Activated T-cell treated with anti-CD3 and anti-CD28 coated beads, Interleukin-2, amount 50 U/mL, for 72 hours (primary cell): ENCODE measurements at regions not wholly inside any gene's neighbourhood (a gene's known extent, or its start where the extent isn't known, plus 50 kb on each side); places are given as distances from the start of the nearest gene placed in this dataset.
"Not testable (repeated sequence)": the region's sequence is repeated elsewhere in the genome, so short reads cannot be mapped to it uniquely, and the experiment has no call there.

Experiments
- ATAC-seq, 2 donors: fragments of 150-1000 bp; cut with Tn5 transposase; replicated peaks in 1 of 2; 2 replicates each; pipeline ENCODE4 v1.10.0; 2021; ENCODE audit warnings: moderate library complexity in 2 of 2, mild to moderate bottlenecking in 1 of 2
- DNase-seq, 2 donors: peaks; one replicate each; pipeline ENCODE4 v3.0.0; 2021 to 2022; ENCODE audit warnings: mixed read lengths in 1 of 2
- H3K27ac Mint-ChIP-seq: one replicate; pipeline ENCODE4 v1.8.0; 2022; ENCODE audit warnings: mild to moderate bottlenecking, moderate library complexity, mixed read lengths
- H3K27me3 Mint-ChIP-seq: one replicate; pipeline ENCODE4 v1.8.0; 2022; ENCODE audit warnings: low read depth, mixed read lengths
- H3K36me3 Mint-ChIP-seq, 2 donors: one replicate each; pipeline ENCODE4 v1.8.0; 2022; ENCODE audit warnings: mixed read lengths in 2 of 2, mild to moderate bottlenecking in 1 of 2; ENCODE audit not compliant: insufficient read depth in 2 of 2
- H3K4me1 Mint-ChIP-seq: one replicate; pipeline ENCODE4 v1.8.0; 2022; ENCODE audit warnings: low read depth, mixed read lengths
- H3K4me3 Mint-ChIP-seq, 2 donors: one replicate each; pipeline ENCODE4 v1.8.0; 2022; ENCODE audit warnings: mild to moderate bottlenecking in 2 of 2, mixed read lengths in 2 of 2, moderate library complexity in 2 of 2
- H3K9me3 Mint-ChIP-seq, 2 donors: one replicate each; pipeline ENCODE4 v1.8.0; 2022; ENCODE audit warnings: mixed read lengths in 2 of 2

DNA sequence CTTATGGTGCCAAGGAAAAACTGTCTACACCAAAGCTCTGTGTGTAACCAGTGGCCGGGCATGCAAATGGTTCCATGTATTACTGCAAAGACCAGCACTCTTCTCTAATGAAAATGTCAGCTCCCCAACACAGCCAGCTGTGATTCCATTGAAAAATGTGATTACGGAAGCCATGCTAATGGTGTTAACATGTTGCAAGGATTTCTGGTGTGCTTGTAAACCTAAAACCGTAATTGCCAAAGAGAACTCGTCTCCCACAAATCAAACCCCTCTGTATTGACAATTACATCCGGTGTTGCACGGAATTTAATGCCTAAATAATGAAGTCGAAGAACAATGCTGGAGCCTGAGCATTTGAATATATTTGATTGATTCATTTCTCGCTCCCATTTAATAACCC, 351.7 kb downstream of the NPIPA8 start:
- ATAC-seq, result no peak
- no peak for DNase-seq
- Mint-ChIP-seq H3K9me3 (no peaks in the 10 kb centered on the region), H3K27ac (no peak overlapping the region), H3K4me3 (no peak overlapping the region), H3K4me1 (no peaks in the 10 kb centered on the region), H3K27me3 (peaks cover 7% of the 10 kb centered on the region), H3K36me3 (no peaks in the 10 kb centered on the region)

DNA sequence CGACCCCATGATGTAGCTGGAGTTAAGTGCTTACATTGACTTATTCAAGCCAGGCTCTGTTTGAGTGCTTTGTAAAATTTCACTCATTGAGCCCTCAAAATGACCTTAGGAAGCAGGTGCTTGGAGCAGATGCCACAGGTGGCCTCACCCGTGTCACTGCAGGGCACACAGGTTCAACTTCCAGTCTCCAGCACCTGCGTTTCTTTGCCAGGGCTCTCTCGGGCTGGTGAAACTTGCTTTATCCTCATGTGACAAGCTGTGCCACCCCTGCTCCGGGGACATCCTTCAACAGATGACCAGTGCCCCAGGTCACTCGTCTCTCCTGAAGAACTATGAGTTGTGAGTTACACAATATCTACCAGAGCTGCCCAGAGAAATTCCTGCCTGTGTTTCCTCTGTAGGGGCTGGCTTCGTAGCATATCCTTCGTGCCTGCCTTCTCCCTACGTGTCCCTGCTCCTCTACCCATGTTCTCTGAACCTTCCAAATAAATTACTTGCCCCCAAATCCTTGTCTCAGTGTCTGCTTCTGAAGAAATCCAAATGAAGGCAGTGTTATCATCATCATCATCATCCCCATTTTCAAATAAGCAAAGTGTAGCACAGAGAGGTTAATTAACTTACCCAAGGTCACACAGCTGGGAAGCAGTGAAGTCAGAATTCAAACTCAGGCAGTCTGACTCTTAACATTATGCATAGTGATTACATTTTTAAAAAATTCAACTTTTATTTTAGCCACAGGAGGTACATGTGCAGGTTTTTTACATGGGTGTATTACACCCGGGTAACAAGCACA, 352.5 kb downstream of the NPIPA8 start:
- Mint-ChIP-seq H3K27ac (no peak overlapping the region), H3K36me3 (no peaks in the 10 kb centered on the region), H3K4me3 (no peak overlapping the region), H3K4me1 (no peaks in the 10 kb centered on the region), H3K27me3 (peaks cover 6% of the 10 kb centered on the region), H3K9me3 (no peaks in the 10 kb centered on the region)
- no peak for DNase-seq
- no peak for ATAC-seq

DNA sequence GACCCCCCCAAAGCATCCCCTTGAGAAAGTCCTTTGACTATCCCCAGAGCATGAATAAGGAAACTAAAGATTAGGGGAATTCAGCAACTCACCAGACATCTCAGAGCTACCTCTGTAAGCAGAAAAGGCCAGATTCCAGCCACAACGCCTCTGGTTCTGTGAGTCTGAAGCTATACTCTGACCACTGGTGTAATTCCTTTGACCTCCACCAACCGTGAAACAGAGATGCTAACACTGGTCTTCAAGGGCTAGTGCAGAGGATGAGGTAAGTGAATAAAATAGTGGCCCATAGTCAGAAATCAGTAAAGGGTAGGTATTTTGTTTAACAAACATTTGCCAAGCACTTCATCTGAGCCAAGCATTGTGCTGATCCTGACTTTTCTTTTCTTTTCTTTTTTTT, 353.4 kb downstream of the NPIPA8 start:
- Mint-ChIP-seq H3K9me3 (no peaks in the 10 kb centered on the region), H3K36me3 (no peaks in the 10 kb centered on the region), H3K27me3 (peaks cover 6% of the 10 kb centered on the region), H3K4me1 (no peaks in the 10 kb centered on the region), H3K27ac (no peak overlapping the region), H3K4me3 (no peak overlapping the region)
- ATAC-seq (no peak), DNase-seq (no peak)

DNA sequence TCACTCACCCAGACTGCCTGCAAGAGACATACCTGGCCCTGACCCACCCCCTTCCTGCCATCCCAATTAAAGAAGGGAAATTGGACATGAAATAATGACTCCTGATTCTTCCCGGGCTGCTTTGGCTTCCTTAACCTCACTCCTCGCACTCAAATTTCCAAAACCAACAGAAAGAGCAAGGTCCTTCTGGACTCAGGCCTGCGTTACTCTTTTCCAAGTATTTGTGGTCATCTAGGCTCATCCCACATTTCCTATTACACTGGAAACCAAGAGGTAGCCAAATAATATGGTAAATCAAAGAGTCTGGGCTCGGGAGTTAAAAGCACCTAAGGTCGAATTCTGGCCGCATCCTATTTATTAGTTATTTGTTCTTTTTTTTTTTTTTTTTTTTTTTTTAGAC, 359.3 kb downstream of the NPIPA8 start:
- H3K4me3 Mint-ChIP-seq, result no peak overlapping the region
- ATAC-seq (no peak), DNase-seq (no peak)
- no peaks in the 10 kb centered on the region for H3K36me3 Mint-ChIP-seq
- H3K27me3 Mint-ChIP-seq, result peaks cover 6% of the 10 kb centered on the region
- H3K9me3 Mint-ChIP-seq, result no peaks in the 10 kb centered on the region
- H3K4me1 Mint-ChIP-seq, result no peaks in the 10 kb centered on the region
- no peak overlapping the region for H3K27ac Mint-ChIP-seq

DNA sequence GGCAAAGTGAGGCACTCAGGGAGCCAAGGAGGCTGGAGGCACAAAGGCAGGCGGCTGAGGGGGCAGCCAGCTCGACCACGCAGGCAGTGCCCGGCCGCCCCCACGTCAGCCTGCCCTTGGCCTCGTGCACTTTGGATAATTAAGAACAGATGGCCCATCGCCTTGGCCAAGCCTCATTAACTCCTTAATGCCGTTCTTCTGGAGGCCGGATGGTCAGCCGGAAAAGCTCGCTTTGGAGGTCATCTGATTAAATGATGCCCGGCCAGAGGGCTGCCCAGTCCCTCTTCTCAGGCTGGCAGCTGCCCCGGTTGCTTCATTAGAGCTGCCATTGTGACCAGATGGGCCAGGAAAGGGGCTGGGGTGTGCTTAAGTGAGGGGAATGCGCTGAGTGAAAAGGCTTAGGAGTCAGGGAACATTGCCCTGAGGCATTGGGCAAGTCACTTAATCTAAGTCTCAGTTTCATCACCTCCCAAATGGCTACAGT, 364.0 kb downstream of the NPIPA8 start:
- no peak for DNase-seq
- Mint-ChIP-seq H3K4me3 (no peak overlapping the region), H3K36me3 (no peaks in the 10 kb centered on the region), H3K4me1 (no peaks in the 10 kb centered on the region), H3K27me3 (no peaks in the 10 kb centered on the region), H3K27ac (no peak overlapping the region), H3K9me3 (peaks cover 0 to 1% of the 10 kb centered on the region in 2 donors)
- no peak for ATAC-seq

DNA sequence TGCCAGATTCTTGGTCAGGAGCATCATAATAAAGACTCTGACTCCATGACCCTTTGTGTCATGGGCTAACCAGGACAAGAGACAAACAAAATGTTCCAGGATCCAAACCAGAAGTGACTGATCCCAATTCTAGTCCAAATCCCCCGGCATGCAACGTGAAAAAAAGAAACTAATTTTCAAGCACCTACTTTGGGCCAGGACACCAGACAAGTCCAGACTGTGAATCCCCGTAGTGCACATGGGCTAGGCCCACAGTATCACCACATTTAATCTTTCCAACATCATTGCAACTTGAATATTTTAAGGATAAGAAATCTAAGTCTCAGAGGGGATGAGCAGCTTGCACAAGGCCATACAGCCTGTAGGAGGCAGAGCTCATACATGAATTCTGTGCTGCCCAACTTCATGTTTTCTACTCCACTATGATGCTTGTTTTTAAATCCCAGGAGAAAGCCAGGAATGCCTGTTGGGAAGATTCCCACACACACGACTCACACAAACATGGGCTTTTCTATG, 365.7 kb downstream of the NPIPA8 start:
- ATAC-seq, result no peak
- peaks cover 0 to 5% of the 10 kb centered on the region in 2 donors for H3K9me3 Mint-ChIP-seq
- DNase-seq, result no peak
- H3K27ac Mint-ChIP-seq, result no peak overlapping the region
- no peaks in the 10 kb centered on the region for H3K4me1 Mint-ChIP-seq
- no peaks in the 10 kb centered on the region for H3K36me3 Mint-ChIP-seq
- H3K4me3 Mint-ChIP-seq, result no peak overlapping the region
- H3K27me3 Mint-ChIP-seq, result no peaks in the 10 kb centered on the region

DNA sequence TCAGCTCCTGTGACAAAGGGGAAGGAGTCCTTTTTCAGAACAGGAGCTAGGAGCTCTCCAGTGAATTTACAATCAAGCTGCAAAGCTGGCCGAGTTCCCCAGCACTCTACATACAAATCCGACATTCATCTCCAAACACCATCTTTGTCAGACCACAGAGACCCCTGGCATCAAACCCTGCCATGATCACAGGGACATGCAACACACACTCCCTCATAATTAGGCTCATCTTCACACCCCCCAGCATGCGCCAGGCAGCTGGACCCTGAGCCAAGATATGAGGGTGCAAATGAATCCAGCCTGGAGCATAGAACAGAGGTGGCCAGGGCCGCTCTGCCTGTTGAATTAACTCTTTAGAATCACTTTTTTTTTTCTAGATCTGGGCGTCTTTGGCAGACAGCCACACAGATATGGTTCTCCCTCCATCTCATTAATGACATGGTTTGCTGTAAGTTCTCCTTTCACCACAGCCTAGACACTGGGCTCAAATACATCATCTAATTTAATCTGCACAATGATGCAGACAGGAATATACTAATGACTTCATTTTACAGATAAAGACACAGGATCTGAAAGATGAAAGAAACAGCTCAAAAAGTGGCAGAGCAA, 366.3 kb downstream of the NPIPA8 start:
- Mint-ChIP-seq H3K36me3 (no peaks in the 10 kb centered on the region), H3K9me3 (peaks cover 0 to 5% of the 10 kb centered on the region in 2 donors), H3K4me1 (no peaks in the 10 kb centered on the region), H3K27ac (no peak overlapping the region), H3K27me3 (no peaks in the 10 kb centered on the region), H3K4me3 (no peak overlapping the region)
- no peak for ATAC-seq
- DNase-seq, result no peak

DNA sequence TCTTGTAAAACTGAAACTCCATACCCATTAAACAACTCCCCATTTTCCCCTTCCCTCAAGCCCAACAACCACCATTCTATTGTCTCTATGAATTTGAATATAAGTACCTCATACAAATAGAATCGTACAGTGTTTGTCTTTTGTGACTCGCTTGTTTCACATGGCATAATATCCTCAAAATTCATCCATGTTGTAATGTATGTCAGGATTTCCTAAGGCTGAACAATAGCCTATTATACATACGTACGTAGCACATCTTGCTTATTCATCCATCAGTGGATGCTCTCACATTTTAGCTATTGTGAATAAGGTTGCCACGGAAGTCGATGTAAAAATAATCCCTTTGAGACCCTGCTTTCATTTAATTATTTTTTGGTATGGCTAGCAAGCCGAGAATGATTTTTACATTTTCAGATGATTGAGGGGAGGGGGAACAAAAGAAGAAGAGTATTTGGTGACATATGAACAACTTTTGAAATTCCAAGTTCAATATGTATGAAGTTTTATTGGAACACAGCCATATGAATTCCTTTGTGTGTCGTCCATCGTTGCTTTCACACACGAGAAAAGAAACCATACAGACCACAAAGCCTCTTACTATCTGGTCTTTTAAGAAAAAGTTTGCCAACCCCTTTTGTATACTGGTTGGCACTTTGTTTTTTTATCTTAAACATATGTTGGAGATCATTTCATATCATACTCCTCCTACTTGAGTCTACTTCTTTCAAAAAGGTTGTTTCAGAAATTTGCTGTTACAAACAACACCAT, 371.2 kb downstream of the NPIPA8 start:
- peaks cover 3 to 12% of the 10 kb centered on the region in 2 donors for H3K9me3 Mint-ChIP-seq

DNA sequence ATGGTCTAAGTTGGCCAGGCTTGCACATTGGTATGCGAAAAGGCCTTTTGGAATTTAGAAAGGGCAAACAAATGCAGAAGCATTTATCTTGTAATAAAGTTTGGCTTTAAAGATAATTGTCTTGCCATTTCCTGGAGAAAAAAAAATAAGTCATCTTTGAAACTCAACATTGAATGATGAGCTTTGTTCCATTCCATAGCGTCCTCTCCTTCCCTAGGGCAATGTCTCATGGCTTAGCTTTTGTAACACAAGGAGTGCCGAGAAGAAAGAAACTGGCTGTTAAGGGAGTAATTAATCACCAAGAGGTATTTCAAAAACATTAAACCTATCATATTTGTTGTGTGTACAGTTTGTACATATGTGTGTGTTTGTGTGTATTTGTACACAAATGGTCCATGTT, 372.3 kb downstream of the NPIPA8 start:
- ATAC-seq (no peak), DNase-seq (no peak)
- no peaks in the 10 kb centered on the region for H3K4me1 Mint-ChIP-seq
- H3K36me3 Mint-ChIP-seq, result no peaks in the 10 kb centered on the region
- peaks cover 3 to 12% of the 10 kb centered on the region in 2 donors for H3K9me3 Mint-ChIP-seq
- H3K27ac Mint-ChIP-seq, result no peak overlapping the region
- H3K27me3 Mint-ChIP-seq, result no peaks in the 10 kb centered on the region
- no peak overlapping the region for H3K4me3 Mint-ChIP-seq

More for the DNA sequence above, 371.2 kb downstream of the NPIPA8 start:
- Mint-ChIP-seq H3K27me3 (no peaks in the 10 kb centered on the region), H3K4me1 (no peaks in the 10 kb centered on the region), H3K4me3 (no peak overlapping the region), H3K36me3 (no peaks in the 10 kb centered on the region), H3K27ac (no peak overlapping the region)
- ATAC-seq (no peak), DNase-seq (no peak)

DNA sequence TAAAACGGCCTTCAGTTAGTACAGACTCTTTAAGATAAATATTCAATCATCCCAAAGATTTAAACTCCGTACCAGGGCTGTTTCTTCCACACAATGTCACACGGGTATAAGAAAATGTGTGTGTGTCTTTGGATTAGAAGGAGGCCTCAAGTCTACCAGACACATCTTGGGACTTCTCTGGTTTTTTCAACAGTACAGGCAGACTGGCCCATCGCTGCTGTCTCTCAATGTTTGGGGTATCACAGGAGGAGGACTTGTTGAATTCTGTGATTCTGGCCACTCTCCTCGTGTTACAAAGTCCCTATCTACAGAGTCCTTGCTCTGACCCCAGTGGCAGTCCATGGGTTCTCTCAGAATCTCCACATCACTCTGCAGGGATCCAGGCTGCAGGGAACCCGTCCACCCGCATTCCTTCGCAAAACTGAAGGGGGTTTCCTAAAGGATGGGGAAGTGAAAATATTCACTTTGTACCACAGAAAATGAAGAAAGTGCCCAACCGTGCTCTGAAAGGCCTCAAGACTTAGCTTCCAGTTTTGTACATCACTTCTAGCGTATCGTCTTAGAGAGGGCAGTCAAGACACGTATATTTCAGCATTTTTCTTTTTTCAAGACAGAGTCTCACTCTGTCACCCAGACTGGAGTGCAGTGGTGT, 373.2 kb downstream of the NPIPA8 start:
- H3K4me3 Mint-ChIP-seq, result no peak overlapping the region
- H3K36me3 Mint-ChIP-seq, result no peaks in the 10 kb centered on the region
- no peak overlapping the region for H3K27ac Mint-ChIP-seq

DNA sequence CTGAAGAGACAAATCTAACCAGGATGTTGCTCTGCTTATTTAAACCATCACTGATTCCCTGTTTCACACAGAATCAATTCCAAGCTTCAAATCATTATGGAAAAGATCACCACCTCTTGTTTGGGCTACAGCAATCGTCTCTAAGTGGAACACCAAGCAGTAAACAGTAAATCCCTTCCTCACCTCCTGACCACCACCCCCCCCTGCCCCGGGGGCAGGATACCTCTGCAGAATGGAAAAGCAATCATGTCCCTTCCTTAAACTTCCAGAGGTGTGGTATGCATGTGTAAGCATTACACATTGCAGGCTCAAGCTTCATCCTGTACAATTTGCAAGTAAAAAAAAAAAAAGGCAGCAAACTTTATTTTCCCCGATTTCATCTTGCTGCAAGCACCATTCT, 373.8 kb downstream of the NPIPA8 start:
- ATAC-seq, result no peak
- Mint-ChIP-seq H3K36me3 (no peaks in the 10 kb centered on the region), H3K4me1 (no peaks in the 10 kb centered on the region), H3K27me3 (no peaks in the 10 kb centered on the region), H3K9me3 (peaks cover 3 to 10% of the 10 kb centered on the region in 2 donors), H3K27ac (no peak overlapping the region), H3K4me3 (no peak overlapping the region)
- no peak for DNase-seq

More for the DNA sequence above, 373.2 kb downstream of the NPIPA8 start:
- H3K4me1 Mint-ChIP-seq, result no peaks in the 10 kb centered on the region
- no peak for ATAC-seq
- DNase-seq, result no peak
- H3K27me3 Mint-ChIP-seq, result no peaks in the 10 kb centered on the region
- H3K9me3 Mint-ChIP-seq, result peaks cover 3 to 12% of the 10 kb centered on the region in 2 donors

DNA sequence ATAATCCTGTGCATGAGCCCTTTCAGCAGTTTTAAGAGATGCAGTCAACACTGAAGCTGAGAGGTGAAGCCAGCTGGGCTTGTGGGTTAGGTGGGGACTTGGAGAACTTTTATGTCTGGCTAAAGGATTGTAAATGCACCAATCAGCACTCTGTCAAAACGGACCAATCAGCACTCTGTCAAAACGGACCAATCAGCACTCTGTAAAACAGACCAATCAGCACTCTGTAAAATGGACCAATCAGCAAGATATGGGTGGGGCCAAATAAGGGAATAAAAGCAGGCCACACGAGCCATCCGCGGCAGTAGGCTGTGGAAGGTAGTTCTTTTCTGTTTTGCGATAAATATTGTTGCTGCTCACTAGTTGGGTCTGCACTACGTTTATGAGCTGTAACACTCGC, 374.7 kb downstream of the NPIPA8 start:
- not testable (repeated sequence) for DNase-seq, H3K4me1 Mint-ChIP-seq

DNA sequence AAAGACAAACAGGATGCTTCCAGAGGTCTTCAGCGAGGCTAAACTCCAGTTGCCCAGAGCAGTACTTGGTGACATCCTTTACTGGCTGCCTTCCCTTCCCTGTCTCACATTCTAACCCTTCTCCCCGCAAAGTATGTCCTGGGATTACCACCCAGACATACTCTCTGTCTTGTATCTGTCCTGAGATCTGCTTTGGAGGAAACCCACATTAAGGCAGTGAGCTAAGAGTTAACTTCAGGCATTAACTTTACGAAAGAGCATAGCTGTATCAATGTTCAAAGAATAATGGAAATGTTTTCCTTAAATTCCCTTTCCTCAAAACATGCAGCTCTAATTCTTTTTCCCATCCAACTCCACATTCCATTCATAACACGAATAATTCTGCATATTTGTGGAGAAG, 385.2 kb downstream of the NPIPA8 start:
- Mint-ChIP-seq H3K36me3 (no peaks in the 10 kb centered on the region), H3K27me3 (peaks cover 40% of the 10 kb centered on the region), H3K4me3 (no peak overlapping the region), H3K4me1 (no peaks in the 10 kb centered on the region), H3K9me3 (no peaks in the 10 kb centered on the region), H3K27ac (no peak overlapping the region)
- ATAC-seq (no peak), DNase-seq (no peak)

More for the DNA sequence above, 374.7 kb downstream of the NPIPA8 start:
- H3K27me3 Mint-ChIP-seq, H3K36me3 Mint-ChIP-seq, H3K4me3 Mint-ChIP-seq, H3K27ac Mint-ChIP-seq, ATAC-seq, H3K9me3 Mint-ChIP-seq: not testable (repeated sequence)
